Progenitor cell of endocrine pancreas (in vitro differentiated cells): ENCODE measurements at regions not wholly inside any gene's neighbourhood (a gene's known extent, or its start where the extent isn't known, plus 50 kb on each side); places are given as distances from the start of the nearest gene placed in this dataset.

Experiments used
- DNase-seq: peaks from one replicate; pipeline ENCODE4 v3.0.0; 2021; ENCODE audit warnings: low spot score; ENCODE audit not compliant: unreplicated experiment
- H3K27ac Mint-ChIP-seq: 2 replicates; pipeline ENCODE4 v1.8.0; 2021; ENCODE audit warnings: mild to moderate bottlenecking, moderate library complexity, mixed read lengths
- H3K27me3 Mint-ChIP-seq: 2 replicates; pipeline ENCODE4 v1.8.0; 2021; ENCODE audit warnings: mixed read lengths
- H3K36me3 Mint-ChIP-seq: 2 replicates; pipeline ENCODE4 v1.8.0; 2022; ENCODE audit warnings: mixed read lengths; ENCODE audit not compliant: insufficient read depth
- H3K4me1 Mint-ChIP-seq: 2 replicates; pipeline ENCODE4 v1.8.0; 2021; ENCODE audit warnings: low read depth, mixed read lengths
- H3K4me3 Mint-ChIP-seq: 2 replicates; pipeline ENCODE4 v1.8.0; 2021; ENCODE audit warnings: low read depth, mild to moderate bottlenecking, moderate library complexity, mixed read lengths
- H3K9me3 Mint-ChIP-seq: 2 replicates; pipeline ENCODE4 v1.8.0; 2021; ENCODE audit warnings: low read depth, mixed read lengths
- CTCF ChIP-seq: fragments of 200-600 bp; sonication (generic); IDR thresholded peaks from one replicate; pipeline ENCODE4 v1.5.0; 2021; ENCODE audit warnings: antibody characterized with exemption, mild to moderate bottlenecking; ENCODE audit not compliant: unreplicated experiment

- no peak for DNase-seq
- TF ChIP-seq CTCF = no peak
Observed at GRCh38 chr2:61774351-61774750, 79.5 kb downstream of the FAM161A start.

DNA sequence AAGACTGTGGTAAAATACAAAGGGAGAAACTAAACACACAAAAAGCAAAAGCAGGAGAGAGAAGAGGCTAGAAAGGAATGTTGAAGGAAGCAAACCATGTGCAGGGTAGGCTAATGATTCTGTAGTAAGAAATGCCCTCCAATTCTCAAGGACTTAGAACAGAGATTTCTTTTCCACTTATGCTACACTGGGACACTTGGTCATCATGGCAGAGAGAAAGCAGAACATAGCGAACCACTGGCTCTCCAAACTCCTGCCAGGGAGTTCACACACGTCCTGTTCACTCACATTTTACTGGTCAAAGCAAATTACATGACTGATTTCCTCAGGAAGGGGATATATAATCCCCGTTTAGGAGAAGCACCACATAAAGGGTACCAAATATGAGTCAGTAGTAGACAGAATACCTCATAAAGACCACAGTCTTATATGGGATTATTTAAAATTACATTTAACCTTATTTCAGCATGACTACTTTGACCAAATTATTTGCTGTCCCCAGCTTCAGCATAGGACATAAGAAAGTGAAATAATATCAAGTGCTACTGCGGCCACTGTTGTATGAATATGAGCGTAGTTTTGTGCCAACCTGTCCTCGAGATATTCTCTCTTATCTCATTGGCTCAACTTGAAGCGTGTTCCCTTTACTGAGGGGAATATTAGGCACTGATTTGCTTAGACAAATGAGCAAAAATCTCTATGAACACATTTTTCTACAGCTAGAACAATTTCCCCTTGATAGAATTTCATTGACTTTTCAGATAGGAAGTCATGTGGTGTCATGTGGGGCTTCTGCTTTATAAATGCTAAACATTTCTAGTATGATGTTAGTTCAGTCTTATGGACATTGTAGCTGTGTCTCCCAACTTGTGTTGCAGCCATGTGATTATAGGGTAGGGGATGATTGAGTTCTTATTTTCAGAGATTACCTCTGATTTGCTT is 81.7 kb downstream of the FAM161A start:
- TF ChIP-seq CTCF = no peak
- no peak for DNase-seq
- Mint-ChIP-seq H3K27ac (no peak overlapping the region), H3K4me3 (no peak overlapping the region), H3K36me3 (no peaks in the 10 kb centered on the region), H3K27me3 (peaks cover 12% of the 10 kb centered on the region), H3K4me1 (peaks cover 2% of the 10 kb centered on the region), H3K9me3 (no peaks in the 10 kb centered on the region)

More at GRCh38 chr2:61774351-61774750, 79.5 kb downstream of the FAM161A start:
- Mint-ChIP-seq H3K4me3 (no peak overlapping the region), H3K27me3 (peaks cover 12% of the 10 kb centered on the region), H3K4me1 (peaks cover 2% of the 10 kb centered on the region), H3K36me3 (no peaks in the 10 kb centered on the region), H3K9me3 (no peaks in the 10 kb centered on the region), H3K27ac (no peak overlapping the region)

- no peak overlapping the region for H3K27ac Mint-ChIP-seq
- DNase-seq = no peak
- H3K9me3 Mint-ChIP-seq = peaks cover 3% of the 10 kb centered on the region
- no peak overlapping the region for H3K4me3 Mint-ChIP-seq
- no peak for TF ChIP-seq CTCF
- peaks cover 8% of the 10 kb centered on the region for H3K27me3 Mint-ChIP-seq
- no peaks in the 10 kb centered on the region for H3K36me3 Mint-ChIP-seq
- H3K4me1 Mint-ChIP-seq = peaks cover 2% of the 10 kb centered on the region
Observed at GRCh38 chr2:61770746-61771145, 83.1 kb downstream of the FAM161A start.

- no peaks in the 10 kb centered on the region for H3K36me3 Mint-ChIP-seq
- no peak overlapping the region for H3K4me3 Mint-ChIP-seq
- no peak for TF ChIP-seq CTCF
- peaks cover 6% of the 10 kb centered on the region for H3K27me3 Mint-ChIP-seq
- no peak overlapping the region for H3K27ac Mint-ChIP-seq
- no peak for DNase-seq
- H3K4me1 Mint-ChIP-seq = peaks cover 2% of the 10 kb centered on the region
- peaks cover 3% of the 10 kb centered on the region for H3K9me3 Mint-ChIP-seq
Observed at GRCh38 chr2:61770298-61770697, 83.6 kb downstream of the FAM161A start.

GRCh38 chr2:61769093-61769675 is 84.7 kb downstream of the FAM161A start:
- DNase-seq = no peak
- H3K27ac Mint-ChIP-seq = no peak overlapping the region
- H3K9me3 Mint-ChIP-seq = peaks cover 3% of the 10 kb centered on the region
- H3K27me3 Mint-ChIP-seq = peaks cover 6% of the 10 kb centered on the region
- H3K4me3 Mint-ChIP-seq = no peak overlapping the region
- TF ChIP-seq CTCF = no peak
- peaks cover 3% of the 10 kb centered on the region for H3K36me3 Mint-ChIP-seq
- H3K4me1 Mint-ChIP-seq = peaks cover 2% of the 10 kb centered on the region
